Ovary (tissue), 7 donors: ENCODE measurements at regions not wholly inside any gene's neighbourhood (a gene's known extent, or its start where the extent isn't known, plus 50 kb on each side); places are given as distances from the start of the nearest gene placed in this dataset.

Experiments used
- DNase-seq, 5 donors: peaks; one replicate each; pipeline ENCODE4 v3.0.0-alpha.2; 2019 to 2020
- H3K27ac ChIP-seq, 2 donors: fragments of 200-600 bp; one replicate each; pipeline versions ENCODE4 v1.5.1 to v1.8.0; 2019 to 2022
- H3K27me3 ChIP-seq: fragments of 200-600 bp; one replicate; pipeline ENCODE4 v1.8.0; 2022
- H3K36me3 ChIP-seq: fragments of 200-600 bp; sonication (generic); one replicate; pipeline ENCODE4 v1.5.1; 2019
- H3K4me1 ChIP-seq: one replicate; pipeline ENCODE4 v1.8.1; 2013; ENCODE audit warnings: mild to moderate bottlenecking, moderate library complexity; ENCODE audit not compliant: insufficient read depth
- H3K4me3 ChIP-seq: fragments of 200-600 bp; sonication (generic); one replicate; pipeline ENCODE4 v1.5.1; 2017
- H3K9me3 ChIP-seq, 2 donors: fragments of 200-600 bp in 1 of 2; sonication (generic) in 1 of 2; one replicate each; pipeline versions ENCODE4 v1.5.1 to v1.8.1; 2013 to 2019; ENCODE audit warnings: mild to moderate bottlenecking in 1 of 2, moderate library complexity in 1 of 2
- CTCF ChIP-seq, 3 donors: fragments of 450-650 bp in 2 of 3; fragments of 200-600 bp in 1 of 3; IDR thresholded peaks; one replicate each; pipeline versions ENCODE4 v1.5.1 to v1.8.0; 2016 to 2022; ENCODE audit warnings: antibody characterized with exemption in 3 of 3, mild to moderate bottlenecking in 1 of 3
- EP300 ChIP-seq: sonication (generic); formaldehyde crosslinking; IDR thresholded peaks from one replicate; pipeline ENCODE4 v1.6.1; 2017; ENCODE audit warnings: antibody characterized with exemption
- POLR2A ChIP-seq: fragments of 450-650 bp; IDR thresholded peaks from one replicate; pipeline ENCODE4 v1.6.1; 2017; ENCODE audit warnings: antibody characterized with exemption, mild to moderate bottlenecking, moderate library complexity
- WGBS, 3 donors: extraction: QIAGEN DNeasy Blood & Tissue Kit in 1 of 3; methylation state at CpG; one replicate each; pipeline versions ENCODE4 v1.1.5 to v1.1.7; 2013 to 2017; 5-methylcytosine and 5-hydroxymethylcytosine counted together
- intact Hi-C, 4 donors: fragments of 100-400 bp; cut with DNase I; formaldehyde crosslinking; loops; one replicate each; pipeline versions ENCODE4 v1.11.0 to v1.15.1; 2022 to 2023
- donor health status: DM: no; HTN: no; CAD: no; lungs with moderate emphysema.
- donor health status: DM: no; HTN: no; CAD: no.
- donor health status: Bipolar disorder and iron deficiency.
- donor health status: DM: no; HTN: no; CAD: no.
- donor health status: DM: yes; HTN: yes; CAD: no.

GRCh38 chr10:113381981-113382509, 170.8 kb upstream of the HABP2 start:
- intact Hi-C loops: loop anchor here in 2 of 4 donors (10.0 kb wide), 5 partner anchors 227 to 907 kb away; partner anchors contain the start of gene TCF7L2 (in 1 of the 2)
- peak overlapping the region in 1 of 2 donors; percentile 60 for H3K27ac ChIP-seq
- peak overlapping the region; percentile 31 for H3K4me3 ChIP-seq
- WGBS, 3 donors: 2 to 5% (median 3%) methylated on average over 9 of the region's 9 CpGs
- peaks cover 8% of the 10 kb centered on the region for H3K4me1 ChIP-seq
- H3K9me3 ChIP-seq: no peaks in the 10 kb centered on the region
- no peaks in the 10 kb centered on the region for H3K36me3 ChIP-seq
- no peak for DNase-seq
- TF ChIP-seq CTCF (IDR thresholded peaks at IDR 0.05) (no peak), EP300 (no peak), POLR2A (no peak)
- H3K27me3 ChIP-seq: no peaks in the 10 kb centered on the region

GRCh38 chr10:113382691-113383090, 170.2 kb upstream of the HABP2 start:
- peak overlapping the region in 1 of 2 donors; percentile 60 for H3K27ac ChIP-seq
- H3K9me3 ChIP-seq: no peaks in the 10 kb centered on the region
- H3K4me1 ChIP-seq: peaks cover 8% of the 10 kb centered on the region
- H3K36me3 ChIP-seq: no peaks in the 10 kb centered on the region
- no peaks in the 10 kb centered on the region for H3K27me3 ChIP-seq
- DNase-seq: no peak
- WGBS, 3 donors: 46 to 57% (median 55%) methylated on average over 3 of the region's 3 CpGs
- intact Hi-C loops: loop anchor here in 2 of 4 donors (10.0 kb wide), 5 partner anchors 228 to 908 kb away; partner anchors contain the start of gene TCF7L2 (in 1 of the 2)
- H3K4me3 ChIP-seq: no peak overlapping the region
- no peak for TF ChIP-seq EP300
- TF ChIP-seq POLR2A: no peak
- no peak for TF ChIP-seq CTCF (IDR thresholded peaks at IDR 0.05)

- H3K36me3 ChIP-seq: no peaks in the 10 kb centered on the region
- no peak for DNase-seq
- peak overlapping the region in 1 of 2 donors; percentile 3 for H3K27ac ChIP-seq
- H3K4me3 ChIP-seq: no peak overlapping the region
- no peak for TF ChIP-seq EP300
- TF ChIP-seq CTCF (IDR thresholded peaks at IDR 0.05): no peak
- TF ChIP-seq POLR2A: no peak
- intact Hi-C loops: loop anchor here in 2 of 4 donors (10.0 kb wide), 5 partner anchors 229 to 909 kb away; partner anchors contain the start of gene TCF7L2 (in 1 of the 2)
- peaks cover 8% of the 10 kb centered on the region for H3K4me1 ChIP-seq
- no peaks in the 10 kb centered on the region for H3K9me3 ChIP-seq
- H3K27me3 ChIP-seq: no peaks in the 10 kb centered on the region
- 48 to 60% (median 50%) methylated on average over 4 of the region's 4 CpGs for WGBS, 3 donors
These were observed 168.7 kb upstream of the HABP2 start for GRCh38 chr10:113384181-113384580.

GRCh38 chr10:113385021-113385999, 167.5 kb upstream of the HABP2 start:
- DNase-seq: peak; percentile 87 to 90 (median 89)
- H3K36me3 ChIP-seq: no peaks in the 10 kb centered on the region
- intact Hi-C loops: loop anchor here in 3 of 4 donors (5.0 to 10.0 kb wide), 6 partner anchors 231 to 911 kb away; partner anchors contain the start of gene TCF7L2 (in 1 of the 3)

More at GRCh38 chr10:113385021-113385999, 167.5 kb upstream of the HABP2 start:
- Histone ChIP-seq H3K27me3 (no peaks in the 10 kb centered on the region), H3K4me3 (no peak overlapping the region), H3K9me3 (no peaks in the 10 kb centered on the region), H3K4me1 (peaks cover 8% of the 10 kb centered on the region), H3K27ac (peak overlapping the region in 1 of 2 donors; percentile 46)
- WGBS, 3 donors: 11 to 13% (median 12%) methylated on average over 18 of the region's 18 CpGs
- TF ChIP-seq POLR2A (no peak), EP300 (no peak), CTCF (IDR thresholded peaks at IDR 0.05) (peak; percentile 73 to 86 (median 79))
